Peyer's patch (tissue), 4 donors: ENCODE measurements at regions not wholly inside any gene's neighbourhood (a gene's known extent, or its start where the extent isn't known, plus 50 kb on each side); places are given as distances from the start of the nearest gene placed in this dataset.

Experiments
- CTCF ChIP-seq, 6 experiments: fragments of 450-650 bp in 4 of 6; fragments of 200-600 bp in 2 of 6; sonication (generic) in 1 of 6; IDR thresholded peaks; one replicate each; pipeline ENCODE4 v1.5.1; 2017 to 2019; ENCODE audit warnings: antibody characterized with exemption in 6 of 6, mild to moderate bottlenecking in 3 of 6, moderate library complexity in 1 of 6
- POLR2A ChIP-seq, 2 donors: fragments of 450-650 bp; IDR thresholded peaks; one replicate each; pipeline ENCODE4 v1.5.1; 2017; ENCODE audit warnings: antibody characterized with exemption in 2 of 2, mild to moderate bottlenecking in 2 of 2, moderate library complexity in 2 of 2

GRCh38 chr10:79005126-79005810 lies 63.5 kb upstream of the ZMIZ1 start:
- no peak for TF ChIP-seq POLR2A (IDR thresholded peaks at IDR 0.05)
- peak in 1 of 6 experiments; percentile 3 for TF ChIP-seq CTCF (IDR thresholded peaks at IDR 0.05)
